H9 (cell line): ENCODE measurements at regions not wholly inside any gene's neighbourhood (a gene's known extent, or its start where the extent isn't known, plus 50 kb on each side); places are given as distances from the start of the nearest gene placed in this dataset.

Experiments
- DNase-seq: peaks from one replicate; pipeline ENCODE4 v3.0.0-alpha.2; 2017
- H2AFZ ChIP-seq: one replicate; pipeline ENCODE4 v1.6.1; 2013; ENCODE audit warnings: mild to moderate bottlenecking, low read length, control low read depth, moderate library complexity
- H2AK5ac ChIP-seq: 2 replicates; pipeline ENCODE4 v1.6.1; 2013; ENCODE audit warnings: low read length, control low read depth, mixed read lengths; ENCODE audit not compliant: insufficient read length
- H2BK120ac ChIP-seq: one replicate; pipeline ENCODE4 v1.6.1; 2013; ENCODE audit warnings: low read depth, mild to moderate bottlenecking, low read length, control low read depth, inconsistent platforms; ENCODE audit not compliant: poor library complexity, severe bottlenecking
- H2BK12ac ChIP-seq: 2 replicates; pipeline ENCODE4 v1.6.1; 2013; ENCODE audit warnings: low read length, control low read depth, mixed read lengths, low read depth; ENCODE audit not compliant: insufficient read length
- H2BK15ac ChIP-seq: 2 replicates; pipeline ENCODE4 v1.6.1; 2013; ENCODE audit warnings: low read depth, low read length, control low read depth
- H2BK20ac ChIP-seq: one replicate; pipeline ENCODE4 v1.6.1; 2013; ENCODE audit warnings: low read depth, mild to moderate bottlenecking, low read length, control low read depth, inconsistent platforms; ENCODE audit not compliant: poor library complexity, severe bottlenecking
- H2BK5ac ChIP-seq: 2 replicates; pipeline ENCODE4 v1.6.1; 2013; ENCODE audit warnings: low read length, control low read depth, mixed read lengths; ENCODE audit not compliant: insufficient read length
- H3K14ac ChIP-seq: 2 replicates; pipeline ENCODE4 v1.6.1; 2013; ENCODE audit warnings: low read length, control low read depth; ENCODE audit not compliant: insufficient read depth
- H3K18ac ChIP-seq: 2 replicates; pipeline ENCODE4 v1.6.1; 2013; ENCODE audit warnings: low read depth, mild to moderate bottlenecking, mixed read lengths, low read length, control low read depth; ENCODE audit not compliant: insufficient read length
- H3K23ac ChIP-seq: 2 replicates; pipeline ENCODE4 v1.6.1; 2013; ENCODE audit warnings: low read length, control low read depth, mixed read lengths, low read depth; ENCODE audit not compliant: insufficient read length
- H3K23me2 ChIP-seq: 2 replicates; pipeline ENCODE4 v1.6.1; 2013; ENCODE audit warnings: low read depth, mild to moderate bottlenecking, mixed read lengths, low read length, control low read depth; ENCODE audit not compliant: insufficient read length, poor library complexity, severe bottlenecking
- H3K27ac ChIP-seq: 2 replicates; pipeline ENCODE4 v1.5.1; 2013; ENCODE audit warnings: low read length, control low read depth, mixed read lengths, low read depth; ENCODE audit not compliant: insufficient read length
- H3K27me3 ChIP-seq: 2 replicates; pipeline ENCODE4 v1.6.1; 2013; ENCODE audit warnings: low read length, control low read depth, inconsistent platforms; ENCODE audit not compliant: insufficient read depth
- H3K4ac ChIP-seq: 2 replicates; pipeline ENCODE4 v1.6.1; 2013; ENCODE audit warnings: low read depth, mild to moderate bottlenecking, control low read depth, inconsistent platforms, low read length, moderate library complexity
- H3K4me1 ChIP-seq: 2 replicates; pipeline ENCODE4 v1.6.1; 2013; ENCODE audit warnings: low read length, control low read depth, inconsistent platforms; ENCODE audit not compliant: insufficient read depth
- H3K4me2 ChIP-seq: 2 replicates; pipeline ENCODE4 v1.6.1; 2013; ENCODE audit warnings: low read length, control low read depth, mixed read lengths; ENCODE audit not compliant: insufficient read length, insufficient read depth
- H3K56ac ChIP-seq: 2 replicates; pipeline ENCODE4 v1.6.1; 2013; ENCODE audit warnings: low read depth, mild to moderate bottlenecking, mixed read lengths, low read length, control low read depth; ENCODE audit not compliant: insufficient read length
- H3K79me1 ChIP-seq: 2 replicates; pipeline ENCODE4 v1.6.1; 2013; ENCODE audit warnings: low read depth, mild to moderate bottlenecking, moderate library complexity, low read length, control low read depth, inconsistent platforms; ENCODE audit not compliant: insufficient read depth, poor library complexity, severe bottlenecking
- H3K79me2 ChIP-seq: 2 replicates; pipeline ENCODE4 v1.6.1; 2013; ENCODE audit warnings: low read length, control low read depth, inconsistent platforms; ENCODE audit not compliant: insufficient read depth
- H3K9ac ChIP-seq: 2 replicates; pipeline ENCODE4 v1.6.1; 2013; ENCODE audit warnings: low read length, control low read depth, mixed read lengths; ENCODE audit not compliant: insufficient read length; ENCODE audit errors: extremely low read depth
- H3K9me3 ChIP-seq: one replicate; pipeline ENCODE4 v1.6.1; 2013; ENCODE audit warnings: low read depth, low read length, inconsistent platforms; ENCODE audit not compliant: control insufficient read depth
- H3T11ph ChIP-seq: one replicate; pipeline ENCODE4 v1.6.1; 2013; ENCODE audit warnings: mild to moderate bottlenecking, low read length, control low read depth, inconsistent platforms
- H4K20me1 ChIP-seq: one replicate; pipeline ENCODE4 v1.6.1; 2013; ENCODE audit not compliant: control insufficient read depth, insufficient read length, insufficient read depth
- H4K5ac ChIP-seq: 2 replicates; pipeline ENCODE4 v1.6.1; 2013; ENCODE audit warnings: low read depth, mild to moderate bottlenecking, mixed read lengths, low read length, control low read depth; ENCODE audit not compliant: insufficient read length
- H4K8ac ChIP-seq: replicated peaks from 2 replicates; pipeline ENCODE4 v1.6.1; 2013; ENCODE audit warnings: low read length, control low read depth, mixed read lengths, low read depth; ENCODE audit not compliant: insufficient read length
- H4K91ac ChIP-seq: 2 replicates; pipeline ENCODE4 v1.6.1; 2013; ENCODE audit warnings: low read depth, mild to moderate bottlenecking, moderate library complexity, mixed read lengths, low read length, control low read depth; ENCODE audit not compliant: insufficient read length
- H3K27ac Mint-ChIP-seq, 3 experiments: 2 replicates in 2 of 3; 3 replicates in 1 of 3; pipeline ENCODE4 v1.8.0; 2020 to 2021; ENCODE audit warnings: mixed read lengths in 3 of 3, mild to moderate bottlenecking in 1 of 3, moderate library complexity in 1 of 3
- H3K27me3 Mint-ChIP-seq: 2 replicates; pipeline ENCODE4 v1.8.0; 2021; ENCODE audit warnings: low read depth, mild to moderate bottlenecking, moderate library complexity, mixed read lengths
- H3K36me3 Mint-ChIP-seq, 3 experiments: 2 replicates in 2 of 3; 3 replicates in 1 of 3; pipeline ENCODE4 v1.8.0; 2020 to 2021; ENCODE audit warnings: low read depth in 3 of 3, mixed read lengths in 3 of 3; ENCODE audit not compliant: insufficient read depth in 1 of 3
- H3K4me1 Mint-ChIP-seq, 2 experiments: 2 replicates each; pipeline ENCODE4 v1.8.0; 2020; ENCODE audit warnings: mixed read lengths in 2 of 2
- H3K4me3 Mint-ChIP-seq, 2 experiments: 2 replicates in 1 of 2; 3 replicates in 1 of 2; pipeline ENCODE4 v1.8.0; 2020 to 2021; ENCODE audit warnings: mild to moderate bottlenecking in 2 of 2, mixed read lengths in 2 of 2, moderate library complexity in 1 of 2
- H3K9me3 Mint-ChIP-seq, 2 experiments: 2 replicates in 1 of 2; 3 replicates in 1 of 2; pipeline ENCODE4 v1.8.0; 2020; ENCODE audit warnings: mild to moderate bottlenecking in 2 of 2, mixed read lengths in 2 of 2, moderate library complexity in 1 of 2
- WGBS: extraction: QIAGEN DNeasy Blood & Tissue Kit; methylation state at CpG from one replicate; pipeline ENCODE4 v1.1.7; 2013; ENCODE audit warnings: missing lambda C conversion rate, low lambda C conversion rate, mixed read lengths; ENCODE audit not compliant: insufficient read length; ENCODE audit errors: extremely low coverage; 5-methylcytosine and 5-hydroxymethylcytosine counted together
- TF ChIP-seq, protein P1 (sequence below): fragments of 200-600 bp; sonication (generic); conservative IDR thresholded peaks from 3 replicates; pipeline ENCODE4 v1.8.0; 2021; ENCODE audit warnings: antibody characterized with exemption, mild to moderate bottlenecking

DNA sequence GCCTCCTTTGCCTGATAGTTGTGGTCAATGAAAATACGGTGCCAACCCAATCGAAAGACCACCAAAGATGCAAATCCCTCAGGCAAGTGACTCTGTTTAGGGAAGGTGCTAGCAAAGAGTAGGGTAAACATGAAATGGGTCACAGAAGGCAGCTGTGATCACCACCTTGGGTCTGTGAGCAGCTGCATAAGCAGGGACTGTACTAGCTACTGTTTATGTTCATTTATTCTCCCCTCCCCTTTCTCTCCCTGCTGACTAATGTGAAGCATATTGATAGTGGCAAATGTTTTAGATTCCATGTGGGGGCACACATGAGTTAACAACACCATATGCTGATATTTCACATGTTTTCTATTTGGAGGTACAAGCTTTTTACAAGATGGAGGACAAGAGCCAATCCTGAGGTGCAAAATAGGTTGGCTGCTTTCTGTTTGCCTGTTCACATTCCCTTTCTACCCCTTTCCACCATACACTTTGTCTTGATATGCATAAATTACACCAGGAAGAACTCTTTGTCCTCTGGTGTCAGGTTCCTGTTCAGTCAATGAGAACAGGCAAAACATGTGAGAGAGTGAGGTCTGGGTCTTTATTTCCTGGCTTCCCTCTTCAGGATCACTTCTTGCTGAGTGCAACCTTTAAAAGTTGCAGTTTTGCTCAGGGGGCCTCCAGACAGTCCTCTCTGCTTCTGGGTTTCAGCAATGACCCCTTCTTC is 71.1 kb downstream of the AVPR1A start:
- H3K27me3 Mint-ChIP-seq: no peaks in the 10 kb centered on the region
- Histone ChIP-seq H2BK15ac (no peak overlapping the region), H3K4me1 (no peaks in the 10 kb centered on the region), H3K9me3 (no peaks in the 10 kb centered on the region), H2AK5ac (no peak overlapping the region), H3K14ac (no peak overlapping the region), H4K91ac (no peak overlapping the region), H3K4me2 (no peak overlapping the region), H3K27ac (no peak overlapping the region), H2BK20ac (no peak overlapping the region), H3K79me1 (no peaks in the 10 kb centered on the region), H3K23me2 (no peaks in the 10 kb centered on the region), H4K8ac (no peak overlapping the region), H2BK5ac (no peak overlapping the region), H4K20me1 (no peaks in the 10 kb centered on the region), H3K56ac (no peak overlapping the region), H4K5ac (no peak overlapping the region), H3T11ph (no peak overlapping the region), H3K23ac (no peak overlapping the region), H3K18ac (no peak overlapping the region), H3K4ac (no peak overlapping the region), H3K9ac (no peak overlapping the region), H2AFZ (no peak overlapping the region), H2BK120ac (no peak overlapping the region), H3K27me3 (no peaks in the 10 kb centered on the region), H2BK12ac (no peak overlapping the region), H3K79me2 (no peaks in the 10 kb centered on the region)
- H3K36me3 Mint-ChIP-seq: no peaks in the 10 kb centered on the region
- no peak overlapping the region for H3K4me3 Mint-ChIP-seq
- TF ChIP-seq, protein P1, sequence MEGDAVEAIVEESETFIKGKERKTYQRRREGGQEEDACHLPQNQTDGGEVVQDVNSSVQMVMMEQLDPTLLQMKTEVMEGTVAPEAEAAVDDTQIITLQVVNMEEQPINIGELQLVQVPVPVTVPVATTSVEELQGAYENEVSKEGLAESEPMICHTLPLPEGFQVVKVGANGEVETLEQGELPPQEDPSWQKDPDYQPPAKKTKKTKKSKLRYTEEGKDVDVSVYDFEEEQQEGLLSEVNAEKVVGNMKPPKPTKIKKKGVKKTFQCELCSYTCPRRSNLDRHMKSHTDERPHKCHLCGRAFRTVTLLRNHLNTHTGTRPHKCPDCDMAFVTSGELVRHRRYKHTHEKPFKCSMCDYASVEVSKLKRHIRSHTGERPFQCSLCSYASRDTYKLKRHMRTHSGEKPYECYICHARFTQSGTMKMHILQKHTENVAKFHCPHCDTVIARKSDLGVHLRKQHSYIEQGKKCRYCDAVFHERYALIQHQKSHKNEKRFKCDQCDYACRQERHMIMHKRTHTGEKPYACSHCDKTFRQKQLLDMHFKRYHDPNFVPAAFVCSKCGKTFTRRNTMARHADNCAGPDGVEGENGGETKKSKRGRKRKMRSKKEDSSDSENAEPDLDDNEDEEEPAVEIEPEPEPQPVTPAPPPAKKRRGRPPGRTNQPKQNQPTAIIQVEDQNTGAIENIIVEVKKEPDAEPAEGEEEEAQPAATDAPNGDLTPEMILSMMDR: no peak
- H3K9me3 Mint-ChIP-seq: no peaks in the 10 kb centered on the region
- DNase-seq: no peak
- peaks cover 16 to 19% of the 10 kb centered on the region in 2 experiments for H3K4me1 Mint-ChIP-seq
- no CpG with 5 or more reads among the region's 2 CpGs for WGBS
- H3K27ac Mint-ChIP-seq: peak overlapping the region in 1 of 3 experiments; percentile 53; a peak in 1 of 7 replicates
